GM12878 (cell line): ENCODE measurements at regions not wholly inside any gene's neighbourhood (a gene's known extent, or its start where the extent isn't known, plus 50 kb on each side); places are given as distances from the start of the nearest gene placed in this dataset.

Experiments used
- ATAC-seq: fragments of 200-7000 bp; cut with Tn5 transposase; 3 replicates; pipeline ENCODE4 v1.9.1; 2020; ENCODE audit warnings: mild to moderate bottlenecking, moderate library complexity
- BruUV-seq: library from RNA; stranded (reverse); fragments of 400-500 nt; replicated peaks from 2 replicates; lab custom pipeline; 2021; lab: Mats Ljungman, UMichigan
- CTCF ChIA-PET: fragments of 300-600 bp; sonication (Branson Sonifier 250); formaldehyde crosslinking; extraction: SDS; loops from one replicate; lab custom pipeline; 2021; ENCODE audit warnings: inconsistent platforms; lab: Yijun Ruan, JAX
- POLR2A ChIA-PET: fragments of 350-600 bp; formaldehyde crosslinking; extraction: SDS; loops from one replicate; lab custom pipeline; 2021; ENCODE audit warnings: inconsistent platforms; lab: Charles Lee
- RAD21 ChIA-PET: fragments of 300-600 bp; sonication (Branson Sonifier 250); formaldehyde crosslinking; loops from one replicate; lab custom pipeline; 2023; ENCODE audit warnings: antibody characterized with exemption; ENCODE audit not compliant: unreplicated experiment; lab: Charles Lee
- SMC1A ChIA-PET: fragments of 300-600 bp; sonication (Branson Sonifier 250); formaldehyde crosslinking; loops from one replicate; lab custom pipeline; 2023; ENCODE audit not compliant: unreplicated experiment, uncharacterized antibody; lab: Charles Lee
- DNase-seq: peaks from one replicate; pipeline ENCODE4 v3.0.0-alpha.2; 2011; ENCODE audit warnings: low read depth, low spot score
- FAIRE-seq: peaks from 3 replicates; lab custom pipeline; 2011; peaks lifted over from hg19 to GRCh38; lab: Jason Lieb, UNC
- H2AFZ ChIP-seq: 2 replicates; pipeline ENCODE4 v1.6.0; 2011; ENCODE audit warnings: low read depth, low read length, control low read depth; ENCODE audit not compliant: control insufficient read depth
- H3K27ac ChIP-seq: 2 replicates; pipeline ENCODE4 v1.5.1; 2011; ENCODE audit warnings: control low read depth; ENCODE audit not compliant: control insufficient read depth, insufficient read depth
- H3K27me3 ChIP-seq, 2 experiments: replicated peaks in 1 of 2; 2 replicates each; pipeline versions ENCODE4 v1.6.0 to v1.6.1; 2011; ENCODE audit warnings: low read length in 1 of 2; ENCODE audit not compliant: control insufficient read depth in 2 of 2, insufficient read depth in 2 of 2
- H3K36me3 ChIP-seq, 2 experiments: 2 replicates each; pipeline ENCODE4 v1.5.1; 2011; ENCODE audit warnings: low read length in 1 of 2; ENCODE audit not compliant: control insufficient read depth in 2 of 2, insufficient read depth in 2 of 2
- H3K4me1 ChIP-seq: 2 replicates; pipeline ENCODE4 v1.6.1; 2011; ENCODE audit warnings: mild to moderate bottlenecking, low read length, moderate library complexity, mixed read lengths; ENCODE audit not compliant: control insufficient read depth, insufficient read depth
- H3K4me2 ChIP-seq: 2 replicates; pipeline ENCODE4 v1.6.0; 2011; ENCODE audit warnings: control low read depth; ENCODE audit not compliant: control insufficient read depth, insufficient read depth
- H3K4me3 ChIP-seq: fragments of 200-600 bp; sonication (generic); 2 replicates; pipeline ENCODE4 v1.5.1; 2016
- H3K79me2 ChIP-seq: 2 replicates; pipeline ENCODE4 v1.6.0; 2011; ENCODE audit warnings: low read length; ENCODE audit not compliant: control insufficient read depth, insufficient read depth
- H3K9ac ChIP-seq: 2 replicates; pipeline ENCODE4 v1.8.0; 2011; ENCODE audit warnings: low read length, control low read depth, mixed read lengths; ENCODE audit not compliant: control insufficient read depth, insufficient read depth
- H3K9me3 ChIP-seq: replicated peaks from 3 replicates; pipeline ENCODE4 v1.5.1; 2011; ENCODE audit warnings: mild to moderate bottlenecking, low read length; ENCODE audit not compliant: control insufficient read depth, insufficient read depth
- H4K20me1 ChIP-seq: 2 replicates; pipeline ENCODE4 v1.6.0; 2011; ENCODE audit not compliant: control insufficient read depth, insufficient read depth
- ASH2L ChIP-seq: fragments of 300-600, 200-600 bp; sonication (generic); IDR thresholded peaks from 2 replicates; pipeline ENCODE4 v1.6.1; 2017; ENCODE audit warnings: low read depth, mild to moderate bottlenecking, borderline replicate concordance
- BCLAF1 ChIP-seq: fragments of 450-650 bp; IDR thresholded peaks from 2 replicates; pipeline ENCODE4 v1.6.1; 2017; ENCODE audit warnings: antibody characterized with exemption, mild to moderate bottlenecking, moderate library complexity
- BMI1 ChIP-seq: fragments of 450-650 bp; IDR thresholded peaks from 2 replicates; pipeline ENCODE4 v1.6.1; 2016; ENCODE audit warnings: mild to moderate bottlenecking, moderate library complexity, borderline replicate concordance
- CBX5 ChIP-seq: sonication (generic); IDR thresholded peaks from 2 replicates; pipeline ENCODE4 v1.6.1; 2016; ENCODE audit warnings: low read depth, moderate library complexity, mild to moderate bottlenecking, inconsistent platforms
- MYC ChIP-seq: IDR thresholded peaks from 2 replicates; pipeline ENCODE4 v1.6.1; 2011; ENCODE audit warnings: mild to moderate bottlenecking, low read length, moderate library complexity, inconsistent platforms; ENCODE audit not compliant: insufficient read depth, insufficient replicate concordance, insufficient read length, severe bottlenecking
- SUZ12 ChIP-seq: fragments of 200-600 bp; sonication (generic); IDR thresholded peaks from one replicate; pipeline ENCODE4 v1.6.1; 2018; ENCODE audit warnings: antibody characterized with exemption, mild to moderate bottlenecking; ENCODE audit not compliant: unreplicated experiment
- WGBS: methylation state at CpG from one replicate; pipeline ENCODE4 v1.1.6; 2016; ENCODE audit warnings: low lambda C conversion rate; ENCODE audit not compliant: insufficient replicate concordance, insufficient coverage; ENCODE audit errors: missing lambda C conversion rate; 5-methylcytosine and 5-hydroxymethylcytosine counted together
- in situ Hi-C: fragments of 300-500 bp; cut with MboI; formaldehyde crosslinking; loops from 9 replicates; pipeline ENCODE4 v1.14.3; 2018; ENCODE audit warnings: mixed read lengths
- intact Hi-C: fragments of 100-400 bp; cut with micrococcal nuclease; formaldehyde crosslinking; loops from one replicate; pipeline ENCODE4 v1.14.2; 2022; ENCODE audit not compliant: unreplicated experiment

- RAD21 ChIA-PET = no interaction called here
- FAIRE-seq = no peak
- no peaks in the 10 kb centered on the region for H3K27me3 ChIP-seq
- no peak overlapping the region for H2AFZ ChIP-seq
- H3K79me2 ChIP-seq = no peaks in the 10 kb centered on the region
- H3K4me2 ChIP-seq = no peak overlapping the region
- in situ Hi-C loops = no loop called here
- no peak for TF ChIP-seq ASH2L
- no peak for TF ChIP-seq BCLAF1
- TF ChIP-seq SUZ12 = no peak
- no peak for TF ChIP-seq BMI1
- no peak for TF ChIP-seq CBX5
- TF ChIP-seq MYC = no peak
- TF ChIP-seq, all 136 proteins: peak for 0
- no peaks in the 10 kb centered on the region for H3K4me1 ChIP-seq
- H3K9ac ChIP-seq = no peak overlapping the region
- no peaks in the 10 kb centered on the region for H4K20me1 ChIP-seq
- SMC1A ChIA-PET = no interaction called here
- H3K9me3 ChIP-seq = no peaks in the 10 kb centered on the region
- POLR2A ChIA-PET = no interaction called here
- intact Hi-C loops = no loop called here
- H3K27ac ChIP-seq = no peak overlapping the region
- BruUV-seq = no TSS peak
- no peak for ATAC-seq
- WGBS = 5% methylated on average over 4 of the region's 4 CpGs
- CTCF ChIA-PET = no interaction called here
- H3K4me3 ChIP-seq = no peak overlapping the region
- DNase-seq = no peak
- H3K36me3 ChIP-seq = no peaks in the 10 kb centered on the region
Measured at GRCh38 chr7:131726686-131727085, 170.3 kb upstream of the PODXL start.
